B cell (primary cell): ENCODE measurements at regions not wholly inside any gene's neighbourhood (a gene's known extent, or its start where the extent isn't known, plus 50 kb on each side); places are given as distances from the start of the nearest gene placed in this dataset.
"Not testable (repeated sequence)": the region's sequence is repeated elsewhere in the genome, so short reads cannot be mapped to it uniquely, and the experiment has no call there.

Experiments used
- ATAC-seq: fragments of 200-7000 bp; cut with Tn5 transposase; one replicate; pipeline ENCODE4 v1.10.0; 2021; ENCODE audit warnings: low read depth, mild to moderate bottlenecking, moderate number of reproducible peaks, moderate library complexity
- CTCF ChIA-PET: fragments of 350-600 bp; sonication (Branson Sonifier 250); formaldehyde crosslinking; loops from one replicate; lab custom pipeline; 2021; ENCODE audit warnings: antibody characterized with exemption, inconsistent platforms; lab: Charles Lee
- POLR2A ChIA-PET: fragments of 350-600 bp; sonication (Branson Sonifier 250); formaldehyde crosslinking; loops from one replicate; lab custom pipeline; 2021; ENCODE audit warnings: antibody characterized with exemption; lab: Charles Lee
- DNase-seq: peaks from one replicate; pipeline ENCODE4 v3.0.0; 2013
- H2AFZ ChIP-seq: 2 replicates; pipeline ENCODE4 v1.6.1; 2012; ENCODE audit warnings: mild to moderate bottlenecking, low read depth, low read length; ENCODE audit not compliant: insufficient read depth, poor library complexity, severe bottlenecking
- H3K27ac ChIP-seq, 2 donors: 1 replicate in 1 of 2; 2 replicates in 1 of 2; pipeline ENCODE4 v1.5.1; 2012 to 2013; ENCODE audit warnings: low read length in 2 of 2, mild to moderate bottlenecking in 2 of 2, moderate library complexity in 1 of 2
- H3K27me3 ChIP-seq, 4 experiments: fragments of 200-600 bp in 1 of 4; sonication (generic) in 1 of 4; replicated peaks in 1 of 4; 1 replicate in 2 of 4; 2 replicates in 2 of 4; pipeline versions ENCODE4 v1.6.1 to v1.7.0; 2013 to 2016; ENCODE audit warnings: low read length in 3 of 4, mild to moderate bottlenecking in 2 of 4, mixed read lengths in 1 of 4, moderate library complexity in 1 of 4; ENCODE audit not compliant: insufficient read depth in 4 of 4, control insufficient read depth in 3 of 4; ENCODE audit errors: control extremely low read depth in 1 of 4
- H3K36me3 ChIP-seq, 2 experiments: replicated peaks in 1 of 2; 1 replicate in 1 of 2; 2 replicates in 1 of 2; pipeline versions ENCODE4 v1.6.1 to v1.7.1; 2013; ENCODE audit warnings: low read length in 1 of 2; ENCODE audit not compliant: insufficient read depth in 2 of 2, control insufficient read depth in 1 of 2; ENCODE audit errors: control extremely low read depth in 1 of 2, extremely low read depth in 1 of 2
- H3K4me1 ChIP-seq, 2 donors: fragments of 200-600 bp in 1 of 2; sonication (generic) in 1 of 2; 1 replicate in 1 of 2; 2 replicates in 1 of 2; pipeline versions ENCODE4 v1.5.1 to v1.6.1; 2013 to 2017; ENCODE audit warnings: low read length in 2 of 2; ENCODE audit not compliant: control insufficient read depth in 2 of 2, insufficient read depth in 2 of 2
- H3K4me2 ChIP-seq: replicated peaks from 2 replicates; pipeline ENCODE3; 2012; ENCODE audit warnings: mild to moderate bottlenecking, low read depth, low read length; ENCODE audit not compliant: poor library complexity, severe bottlenecking
- H3K4me3 ChIP-seq, 5 experiments: fragments of 200-600 bp in 1 of 5; sonication (generic) in 1 of 5; 1 replicate in 3 of 5; 2 replicates in 2 of 5; pipeline versions ENCODE4 v1.5.1 to v1.7.0; 2011 to 2016; ENCODE audit warnings: low read length in 4 of 5, mild to moderate bottlenecking in 4 of 5, low read depth in 2 of 5, control low read depth in 1 of 5, moderate library complexity in 1 of 5; ENCODE audit not compliant: insufficient read depth in 1 of 5; ENCODE audit errors: control extremely low read depth in 1 of 5, extremely low read depth in 1 of 5
- H3K79me2 ChIP-seq: fragments of 200-600 bp; sonication (generic); one replicate; pipeline ENCODE4 v1.6.0; 2016; ENCODE audit warnings: low read length; ENCODE audit not compliant: control insufficient read depth, insufficient read depth
- H3K9ac ChIP-seq: fragments of 200-600 bp; sonication (generic); 2 replicates; pipeline ENCODE4 v1.6.1; 2017; ENCODE audit warnings: mild to moderate bottlenecking, low read length, moderate library complexity
- H3K9me3 ChIP-seq, 3 donors: one replicate each; pipeline versions ENCODE4 v1.6.1 to v1.7.1; 2013; ENCODE audit warnings: low read length in 2 of 3; ENCODE audit not compliant: control insufficient read depth in 2 of 3, insufficient read depth in 1 of 3; ENCODE audit errors: control extremely low read depth in 1 of 3
- H4K20me1 ChIP-seq: 2 replicates; pipeline ENCODE4 v1.6.0; 2012; ENCODE audit warnings: mild to moderate bottlenecking, low read length; ENCODE audit not compliant: insufficient read depth, control insufficient read depth, poor library complexity, severe bottlenecking
- H3K27ac Mint-ChIP-seq: one replicate; pipeline ENCODE4 v1.8.0; 2021; ENCODE audit warnings: mixed read lengths
- H3K27me3 Mint-ChIP-seq: one replicate; pipeline ENCODE4 v1.8.0; 2021; ENCODE audit warnings: mixed read lengths
- H3K4me1 Mint-ChIP-seq: one replicate; pipeline ENCODE4 v1.8.0; 2021; ENCODE audit warnings: mixed read lengths
- H3K4me3 Mint-ChIP-seq: one replicate; pipeline ENCODE4 v1.8.0; 2021; ENCODE audit warnings: mixed read lengths
- H3K9me3 Mint-ChIP-seq: one replicate; pipeline ENCODE4 v1.8.0; 2022; ENCODE audit warnings: mixed read lengths; ENCODE audit not compliant: insufficient read depth
- CTCF ChIP-seq: fragments of 200-600 bp; IDR thresholded peaks from one replicate; pipeline ENCODE4 v1.8.0; 2022; ENCODE audit warnings: antibody characterized with exemption, mild to moderate bottlenecking
- EZH2 ChIP-seq: IDR thresholded peaks from 2 replicates; pipeline ENCODE4 v1.6.1; 2012; ENCODE audit warnings: borderline replicate concordance, low read depth, mild to moderate bottlenecking, moderate library complexity, low read length; ENCODE audit not compliant: insufficient read depth, poor library complexity, severe bottlenecking
- WGBS: methylation state at CpG from one replicate; pipeline ENCODE4 v1.1.5; 2013; ENCODE audit warnings: missing lambda C conversion rate; ENCODE audit not compliant: insufficient coverage; 5-methylcytosine and 5-hydroxymethylcytosine counted together
- intact Hi-C: fragments of 100-400 bp; cut with micrococcal nuclease; formaldehyde crosslinking; loops from one replicate; pipeline ENCODE4 v1.10.0; 2022

GRCh38 chr1:222181191-222181590, 366.7 kb downstream of the HHIPL2 start:
- no peak overlapping the region for H3K4me3 Mint-ChIP-seq
- no peak for ATAC-seq
- peaks cover 6% of the 10 kb centered on the region for H3K9me3 Mint-ChIP-seq
- Histone ChIP-seq H3K4me2 (no peak overlapping the region), H3K9me3 (peaks cover 0 to 4% (median 0%) of the 10 kb centered on the region in 3 donors), H3K79me2 (no peaks in the 10 kb centered on the region), H3K36me3 (no peaks in the 10 kb centered on the region), H3K4me3 (no peak overlapping the region), H3K9ac (no peak overlapping the region), H2AFZ (no peak overlapping the region), H3K27me3 (no peaks in the 10 kb centered on the region), H3K4me1 (no peaks in the 10 kb centered on the region), H3K27ac (no peak overlapping the region), H4K20me1 (no peaks in the 10 kb centered on the region)
- H3K27ac Mint-ChIP-seq, result no peak overlapping the region
- peaks cover 14% of the 10 kb centered on the region for H3K27me3 Mint-ChIP-seq
- POLR2A ChIA-PET, result no interaction called here
- H3K4me1 Mint-ChIP-seq, result no peaks in the 10 kb centered on the region
- CTCF ChIA-PET, result no interaction called here
- intact Hi-C loops, result no loop called here
- DNase-seq, result no peak
- 100% methylated on average over 1 of the region's 1 CpG for WGBS
- TF ChIP-seq EZH2, result no peak
- no peak for TF ChIP-seq CTCF

- CTCF ChIA-PET, result not testable (repeated sequence)
These were observed 370.4 kb downstream of the HHIPL2 start for GRCh38 chr1:222177496-222177895.

More at GRCh38 chr1:222177496-222177895, 370.4 kb downstream of the HHIPL2 start:
- DNase-seq, H3K36me3 ChIP-seq, H3K9me3 Mint-ChIP-seq, POLR2A ChIA-PET, intact Hi-C loops, H3K27ac Mint-ChIP-seq, H2AFZ ChIP-seq, H4K20me1 ChIP-seq, H3K4me1 ChIP-seq, H3K27me3 ChIP-seq, H3K9me3 ChIP-seq, H3K4me3 Mint-ChIP-seq, H3K27ac ChIP-seq, H3K79me2 ChIP-seq, H3K4me2 ChIP-seq, H3K9ac ChIP-seq, ATAC-seq, H3K4me1 Mint-ChIP-seq, H3K4me3 ChIP-seq: not testable (repeated sequence)
- no CpG with 5 or more reads among the region's 4 CpGs for WGBS
- peaks cover 24% of the 10 kb centered on the region for H3K27me3 Mint-ChIP-seq
